ENCODE measurements at regions not wholly inside any gene's neighbourhood (a gene's known extent, or its start where the extent isn't known, plus 50 kb on each side); places are given as distances from the start of the nearest gene placed in this dataset.

DNA sequence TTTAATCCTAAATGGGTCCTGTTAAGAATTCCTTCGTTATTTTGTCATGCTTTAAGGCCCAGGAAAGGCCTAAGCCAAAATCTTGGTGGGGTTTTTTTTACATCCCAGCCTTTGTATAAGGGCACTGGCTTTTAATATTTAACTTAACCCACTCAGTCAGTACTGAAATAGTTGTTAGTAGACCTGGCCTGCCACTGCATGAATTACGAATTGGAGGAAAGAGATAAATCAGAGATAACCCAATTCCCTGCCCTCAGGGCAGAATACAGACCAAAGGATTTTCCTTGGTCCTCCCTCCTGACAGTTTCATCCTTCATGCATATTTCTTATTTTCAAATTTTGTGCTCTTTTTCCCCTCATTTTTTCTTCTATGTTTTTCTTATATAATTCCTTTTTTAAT, 193.0 kb downstream of the FASLG start (continued):
- TF ChIP-seq, protein P1, sequence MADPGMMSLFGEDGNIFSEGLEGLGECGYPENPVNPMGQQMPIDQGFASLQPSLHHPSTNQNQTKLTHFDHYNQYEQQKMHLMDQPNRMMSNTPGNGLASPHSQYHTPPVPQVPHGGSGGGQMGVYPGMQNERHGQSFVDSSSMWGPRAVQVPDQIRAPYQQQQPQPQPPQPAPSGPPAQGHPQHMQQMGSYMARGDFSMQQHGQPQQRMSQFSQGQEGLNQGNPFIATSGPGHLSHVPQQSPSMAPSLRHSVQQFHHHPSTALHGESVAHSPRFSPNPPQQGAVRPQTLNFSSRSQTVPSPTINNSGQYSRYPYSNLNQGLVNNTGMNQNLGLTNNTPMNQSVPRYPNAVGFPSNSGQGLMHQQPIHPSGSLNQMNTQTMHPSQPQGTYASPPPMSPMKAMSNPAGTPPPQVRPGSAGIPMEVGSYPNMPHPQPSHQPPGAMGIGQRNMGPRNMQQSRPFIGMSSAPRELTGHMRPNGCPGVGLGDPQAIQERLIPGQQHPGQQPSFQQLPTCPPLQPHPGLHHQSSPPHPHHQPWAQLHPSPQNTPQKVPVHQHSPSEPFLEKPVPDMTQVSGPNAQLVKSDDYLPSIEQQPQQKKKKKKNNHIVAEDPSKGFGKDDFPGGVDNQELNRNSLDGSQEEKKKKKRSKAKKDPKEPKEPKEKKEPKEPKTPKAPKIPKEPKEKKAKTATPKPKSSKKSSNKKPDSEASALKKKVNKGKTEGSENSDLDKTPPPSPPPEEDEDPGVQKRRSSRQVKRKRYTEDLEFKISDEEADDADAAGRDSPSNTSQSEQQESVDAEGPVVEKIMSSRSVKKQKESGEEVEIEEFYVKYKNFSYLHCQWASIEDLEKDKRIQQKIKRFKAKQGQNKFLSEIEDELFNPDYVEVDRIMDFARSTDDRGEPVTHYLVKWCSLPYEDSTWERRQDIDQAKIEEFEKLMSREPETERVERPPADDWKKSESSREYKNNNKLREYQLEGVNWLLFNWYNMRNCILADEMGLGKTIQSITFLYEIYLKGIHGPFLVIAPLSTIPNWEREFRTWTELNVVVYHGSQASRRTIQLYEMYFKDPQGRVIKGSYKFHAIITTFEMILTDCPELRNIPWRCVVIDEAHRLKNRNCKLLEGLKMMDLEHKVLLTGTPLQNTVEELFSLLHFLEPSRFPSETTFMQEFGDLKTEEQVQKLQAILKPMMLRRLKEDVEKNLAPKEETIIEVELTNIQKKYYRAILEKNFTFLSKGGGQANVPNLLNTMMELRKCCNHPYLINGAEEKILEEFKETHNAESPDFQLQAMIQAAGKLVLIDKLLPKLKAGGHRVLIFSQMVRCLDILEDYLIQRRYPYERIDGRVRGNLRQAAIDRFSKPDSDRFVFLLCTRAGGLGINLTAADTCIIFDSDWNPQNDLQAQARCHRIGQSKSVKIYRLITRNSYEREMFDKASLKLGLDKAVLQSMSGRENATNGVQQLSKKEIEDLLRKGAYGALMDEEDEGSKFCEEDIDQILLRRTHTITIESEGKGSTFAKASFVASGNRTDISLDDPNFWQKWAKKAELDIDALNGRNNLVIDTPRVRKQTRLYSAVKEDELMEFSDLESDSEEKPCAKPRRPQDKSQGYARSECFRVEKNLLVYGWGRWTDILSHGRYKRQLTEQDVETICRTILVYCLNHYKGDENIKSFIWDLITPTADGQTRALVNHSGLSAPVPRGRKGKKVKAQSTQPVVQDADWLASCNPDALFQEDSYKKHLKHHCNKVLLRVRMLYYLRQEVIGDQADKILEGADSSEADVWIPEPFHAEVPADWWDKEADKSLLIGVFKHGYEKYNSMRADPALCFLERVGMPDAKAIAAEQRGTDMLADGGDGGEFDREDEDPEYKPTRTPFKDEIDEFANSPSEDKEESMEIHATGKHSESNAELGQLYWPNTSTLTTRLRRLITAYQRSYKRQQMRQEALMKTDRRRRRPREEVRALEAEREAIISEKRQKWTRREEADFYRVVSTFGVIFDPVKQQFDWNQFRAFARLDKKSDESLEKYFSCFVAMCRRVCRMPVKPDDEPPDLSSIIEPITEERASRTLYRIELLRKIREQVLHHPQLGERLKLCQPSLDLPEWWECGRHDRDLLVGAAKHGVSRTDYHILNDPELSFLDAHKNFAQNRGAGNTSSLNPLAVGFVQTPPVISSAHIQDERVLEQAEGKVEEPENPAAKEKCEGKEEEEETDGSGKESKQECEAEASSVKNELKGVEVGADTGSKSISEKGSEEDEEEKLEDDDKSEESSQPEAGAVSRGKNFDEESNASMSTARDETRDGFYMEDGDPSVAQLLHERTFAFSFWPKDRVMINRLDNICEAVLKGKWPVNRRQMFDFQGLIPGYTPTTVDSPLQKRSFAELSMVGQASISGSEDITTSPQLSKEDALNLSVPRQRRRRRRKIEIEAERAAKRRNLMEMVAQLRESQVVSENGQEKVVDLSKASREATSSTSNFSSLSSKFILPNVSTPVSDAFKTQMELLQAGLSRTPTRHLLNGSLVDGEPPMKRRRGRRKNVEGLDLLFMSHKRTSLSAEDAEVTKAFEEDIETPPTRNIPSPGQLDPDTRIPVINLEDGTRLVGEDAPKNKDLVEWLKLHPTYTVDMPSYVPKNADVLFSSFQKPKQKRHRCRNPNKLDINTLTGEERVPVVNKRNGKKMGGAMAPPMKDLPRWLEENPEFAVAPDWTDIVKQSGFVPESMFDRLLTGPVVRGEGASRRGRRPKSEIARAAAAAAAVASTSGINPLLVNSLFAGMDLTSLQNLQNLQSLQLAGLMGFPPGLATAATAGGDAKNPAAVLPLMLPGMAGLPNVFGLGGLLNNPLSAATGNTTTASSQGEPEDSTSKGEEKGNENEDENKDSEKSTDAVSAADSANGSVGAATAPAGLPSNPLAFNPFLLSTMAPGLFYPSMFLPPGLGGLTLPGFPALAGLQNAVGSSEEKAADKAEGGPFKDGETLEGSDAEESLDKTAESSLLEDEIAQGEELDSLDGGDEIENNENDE (IDR thresholded peaks at IDR 0.05; ENCODE audit: insufficient replicate concordance, low read length), result no peak
- TF ChIP-seq CHD2 (IDR thresholded peaks at IDR 0.05; ENCODE audit: low read length) (no peak), SP2 (IDR thresholded peaks at IDR 0.05; ENCODE audit: low read length) (no peak), SIN3A (conservative IDR thresholded peaks at IDR 0.05 in 1 of 2, IDR thresholded peaks at IDR 0.05 in 1 of 2; ENCODE audit: low read depth in 1 of 2, low read length in 2 of 2) (no peak)

All from H1 (cell line).